GM19438 (cell line): ENCODE measurements at regions not wholly inside any gene's neighbourhood (a gene's known extent, or its start where the extent isn't known, plus 50 kb on each side); places are given as distances from the start of the nearest gene placed in this dataset.
"Not testable (repeated sequence)": the region's sequence is repeated elsewhere in the genome, so short reads cannot be mapped to it uniquely, and the experiment has no call there.

Experiments used
- ATAC-seq: cut with Tn5 transposase; IDR thresholded peaks from one replicate; pipeline ENCODE4 v1.9.1; 2021; ENCODE audit warnings: low read depth; ENCODE audit not compliant: unreplicated experiment

DNA sequence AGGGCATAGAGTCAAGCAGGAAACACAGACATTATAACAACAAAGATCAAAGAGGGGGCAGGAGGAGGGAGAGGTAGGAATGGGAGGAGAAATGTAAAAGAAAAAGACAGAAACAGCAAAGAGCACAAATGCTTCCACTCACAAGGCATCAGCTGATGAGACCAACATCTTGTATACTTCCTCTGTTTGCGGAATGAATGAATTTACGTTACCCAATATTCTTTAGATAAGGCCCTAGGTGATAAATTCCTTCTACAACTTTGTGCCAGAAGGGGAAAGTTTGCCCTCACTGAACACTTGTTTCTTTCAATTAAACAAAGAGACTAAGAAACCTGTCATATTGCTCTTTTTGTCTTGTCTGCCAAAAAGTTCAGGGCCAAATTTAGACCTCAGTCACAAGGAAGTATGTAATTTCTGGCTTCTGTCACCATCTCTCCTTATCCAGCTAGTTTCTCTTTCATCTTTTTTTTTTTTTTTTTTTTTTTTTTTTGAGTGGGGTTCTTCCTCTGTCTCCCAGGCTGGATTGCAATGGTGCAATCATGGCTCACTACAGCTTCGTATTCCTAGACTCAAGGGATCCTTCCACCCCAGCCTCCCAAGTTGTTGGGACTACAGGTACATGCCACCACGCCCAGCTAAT, 116.4 kb upstream of the NANOS1 start:
- ATAC-seq = no peak

DNA sequence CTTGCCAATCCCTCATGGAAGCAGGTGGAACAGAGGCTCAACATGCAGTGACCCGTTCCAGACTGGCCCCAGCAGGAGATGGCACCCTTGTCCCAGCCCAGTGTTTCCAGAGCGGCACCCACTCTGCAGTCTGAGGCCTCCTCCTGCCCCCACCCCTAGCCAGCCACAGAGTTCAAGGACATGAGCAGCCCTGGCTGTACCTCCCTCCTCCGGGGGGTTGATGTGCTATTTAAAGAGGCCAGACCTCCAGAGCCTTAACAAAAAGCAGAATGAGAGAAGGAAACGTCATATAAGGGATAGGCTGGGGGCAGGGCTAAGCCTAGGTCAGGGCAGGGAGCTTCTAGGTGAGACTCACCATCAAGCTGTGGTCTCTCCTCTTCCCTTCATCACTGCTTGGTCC, 115.7 kb upstream of the NANOS1 start:
- no peak for ATAC-seq

GRCh38 chr10:118914629-118915028, 114.9 kb upstream of the NANOS1 start:
- no peak for ATAC-seq

DNA sequence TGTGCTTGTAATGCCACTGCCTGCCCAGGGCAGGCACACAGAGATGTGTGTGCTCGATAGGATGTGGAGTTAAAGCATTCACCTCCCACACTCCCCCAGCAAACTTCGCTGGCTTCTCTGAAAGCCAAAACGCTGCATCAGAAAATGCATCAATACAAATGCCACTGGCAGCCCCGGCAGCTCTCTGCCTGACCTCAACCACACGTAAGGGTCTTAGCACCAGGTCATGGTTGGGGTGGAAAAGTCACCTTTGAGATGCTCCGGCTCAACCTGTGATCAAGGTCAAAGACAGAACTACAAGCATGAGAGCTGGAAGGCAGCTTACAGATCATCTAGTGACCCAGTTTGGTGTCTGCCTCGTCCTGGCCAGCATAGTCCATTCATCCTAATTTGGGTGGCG, 114.4 kb upstream of the NANOS1 start:
- no peak for ATAC-seq

DNA sequence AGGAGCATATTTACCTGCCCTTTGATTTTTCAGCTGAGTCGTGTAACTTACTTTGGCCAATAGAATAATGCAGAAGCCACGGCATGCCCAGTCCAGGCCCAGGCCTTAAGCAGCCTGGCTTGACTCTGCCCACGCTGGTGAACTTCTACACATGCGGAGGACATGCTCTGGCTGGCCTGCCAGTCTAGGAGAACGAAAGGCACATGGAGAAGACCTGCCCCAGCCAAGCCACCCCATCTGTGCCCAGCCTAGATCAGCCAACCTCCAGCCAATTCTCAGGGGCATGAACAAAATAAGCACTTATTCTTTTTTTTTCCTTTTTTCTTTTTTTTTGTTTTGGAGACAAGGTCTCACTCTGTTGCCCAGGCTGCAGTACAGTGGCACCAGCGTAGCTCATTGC, 112.7 kb upstream of the NANOS1 start:
- ATAC-seq = no peak

DNA sequence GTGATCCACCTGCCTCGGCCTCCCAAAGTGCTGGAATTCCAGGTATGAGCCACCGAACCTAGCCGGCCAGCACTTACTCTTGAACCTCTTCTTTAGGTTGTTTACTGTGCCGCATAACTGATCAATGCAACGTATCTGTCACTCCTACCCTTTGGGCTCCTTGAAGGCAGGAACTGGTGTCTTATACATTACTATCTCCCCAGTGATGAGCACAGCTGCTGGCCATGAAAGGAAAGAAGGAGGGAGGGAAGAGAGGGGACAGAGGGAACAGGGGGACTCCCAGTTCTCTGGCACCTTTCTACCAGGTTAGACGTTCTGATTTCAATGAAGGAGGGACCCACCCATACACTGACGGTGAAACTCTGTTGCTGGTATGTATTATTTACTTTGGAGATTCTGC, 111.8 kb upstream of the NANOS1 start:
- ATAC-seq = no peak

GRCh38 chr10:118918116-118918515, 111.4 kb upstream of the NANOS1 start:
- ATAC-seq = no peak

DNA sequence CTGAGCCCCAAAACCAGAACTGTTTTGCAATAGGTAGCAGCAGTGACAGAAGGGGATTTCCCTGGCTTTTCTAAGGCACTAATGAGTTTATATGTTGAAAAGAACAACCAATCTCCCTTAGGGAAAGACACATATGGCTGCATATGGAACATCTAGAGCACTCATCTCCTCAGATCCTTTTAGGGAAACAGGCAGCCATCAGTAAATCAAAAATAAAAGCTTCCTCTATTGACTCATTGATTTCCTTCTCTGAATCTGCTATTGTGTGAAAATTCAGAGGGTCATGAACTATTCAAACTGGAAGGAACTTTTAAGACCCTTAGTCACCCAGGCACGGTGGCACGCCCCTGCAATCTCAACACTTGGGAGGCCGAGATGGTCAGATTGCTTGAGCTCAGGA, 110.9 kb upstream of the NANOS1 start:
- ATAC-seq = no peak

DNA sequence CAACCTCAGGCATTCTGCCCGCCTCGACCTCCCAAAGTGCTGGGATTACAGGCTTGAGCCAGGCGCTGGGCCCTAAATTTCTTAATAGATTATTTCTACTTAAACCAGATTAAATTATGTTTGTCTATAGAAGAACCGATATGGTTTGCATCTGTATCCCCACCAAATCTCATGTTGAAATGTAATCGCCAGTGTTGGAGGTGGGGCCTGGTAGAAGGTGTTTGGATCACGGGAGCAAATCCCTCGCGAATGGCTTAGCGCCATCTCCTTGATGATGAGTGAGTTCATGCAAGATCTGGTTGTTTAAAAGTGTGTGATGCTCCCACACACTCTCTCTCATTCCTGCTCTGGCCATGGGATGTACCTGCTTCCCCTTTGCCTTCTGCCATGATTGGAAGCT, 109.3 kb upstream of the NANOS1 start:
- ATAC-seq = no peak

DNA sequence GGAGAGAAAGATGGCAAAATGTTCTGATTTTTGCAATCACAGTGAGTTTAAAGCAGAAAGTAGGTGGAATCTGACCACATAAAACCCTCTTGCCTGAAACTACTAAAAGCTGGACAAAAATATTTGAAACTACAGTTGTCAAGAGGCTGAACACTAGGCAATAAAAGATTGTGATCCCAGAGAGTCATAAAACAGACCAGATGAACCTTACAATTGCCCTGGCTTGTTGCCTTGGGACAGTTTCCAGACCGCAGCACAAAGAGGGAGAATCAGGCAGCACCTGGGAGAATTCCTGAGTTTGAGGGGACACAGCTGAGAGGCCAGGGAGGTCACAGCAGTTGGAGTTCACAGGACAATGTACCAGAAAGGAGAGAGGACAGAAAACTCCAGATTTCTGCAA, 107.3 kb upstream of the NANOS1 start:
- no peak for ATAC-seq

DNA sequence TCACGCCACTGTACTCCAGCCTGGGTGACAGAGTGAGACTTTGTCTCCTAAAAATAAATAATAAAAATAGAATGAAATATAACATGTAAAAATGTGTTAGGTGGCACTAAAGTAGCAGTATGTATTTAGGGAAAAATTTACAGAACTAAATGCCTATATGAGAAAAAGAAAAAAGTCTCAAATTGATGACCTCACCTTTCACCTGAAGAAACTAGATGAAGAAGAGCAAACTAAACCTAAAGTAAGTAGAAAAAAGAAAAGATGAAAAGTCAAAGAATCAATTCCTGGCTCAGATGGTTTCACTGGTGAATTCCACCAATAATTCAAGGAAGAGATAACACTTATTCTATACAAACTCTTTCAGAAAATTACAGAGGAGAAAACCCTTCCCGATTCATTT, 106.5 kb upstream of the NANOS1 start:
- no peak for ATAC-seq

DNA sequence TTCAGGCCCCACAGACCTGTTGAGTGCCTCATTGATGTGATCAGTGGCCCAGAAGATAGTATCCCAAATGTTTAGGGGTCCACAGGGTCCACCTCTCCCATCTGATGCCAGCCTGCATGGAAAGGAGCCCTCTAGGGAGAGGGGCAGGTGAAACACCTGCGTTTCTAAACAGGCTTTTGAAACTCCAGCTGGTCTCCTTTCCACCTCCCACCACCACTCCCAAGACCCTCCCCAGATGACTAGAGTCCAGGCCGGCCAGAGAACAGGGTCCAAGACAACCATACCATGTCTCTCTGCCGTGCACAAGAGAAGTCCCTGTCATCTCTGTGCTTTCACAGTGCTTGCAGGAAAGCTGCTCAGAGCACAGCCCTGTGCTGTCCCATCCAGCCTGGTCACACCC, 105.0 kb upstream of the NANOS1 start:
- no peak for ATAC-seq

- no peak for ATAC-seq
These were observed 104.0 kb upstream of the NANOS1 start for GRCh38 chr10:118925404-118926071.

DNA sequence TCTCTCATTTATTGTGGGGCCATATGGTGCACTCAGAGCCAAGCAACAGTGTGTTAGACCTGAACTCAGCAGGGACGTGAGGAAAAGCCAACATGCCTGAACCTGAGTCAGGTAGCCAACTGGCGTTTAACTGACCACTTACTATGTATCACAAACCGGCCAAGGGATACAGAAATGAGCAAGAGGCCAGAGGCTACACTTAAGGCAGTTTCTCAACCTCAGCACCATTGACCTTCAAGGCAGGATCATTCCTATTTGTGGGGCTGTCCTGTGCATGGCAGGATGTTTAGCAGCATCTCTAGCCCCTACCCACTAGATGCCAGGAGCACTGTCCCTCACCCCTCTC, 103.5 kb upstream of the NANOS1 start:
- ATAC-seq = no peak

- ATAC-seq = no peak
These were observed 103.1 kb upstream of the NANOS1 start for GRCh38 chr10:118926441-118926840.

DNA sequence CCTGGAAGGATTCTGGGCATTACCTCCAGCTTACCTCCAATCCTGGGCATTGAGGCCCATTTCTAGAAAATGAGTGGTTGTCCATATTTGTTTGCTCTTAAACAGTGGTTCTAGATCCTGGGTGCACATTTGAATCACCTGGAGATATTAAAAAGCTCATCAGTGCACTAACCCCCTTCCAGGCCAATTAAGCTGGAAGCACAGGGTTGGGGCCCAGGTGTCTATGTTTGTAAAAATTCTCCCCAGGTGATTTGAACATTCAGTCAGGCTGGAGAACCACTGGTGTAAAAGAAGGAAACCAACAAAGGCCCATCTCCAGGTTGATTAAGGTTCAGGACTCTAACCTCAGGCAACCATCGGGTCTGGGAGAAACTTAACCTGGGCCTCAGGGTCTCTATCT, 102.6 kb upstream of the NANOS1 start:
- ATAC-seq = no peak

DNA sequence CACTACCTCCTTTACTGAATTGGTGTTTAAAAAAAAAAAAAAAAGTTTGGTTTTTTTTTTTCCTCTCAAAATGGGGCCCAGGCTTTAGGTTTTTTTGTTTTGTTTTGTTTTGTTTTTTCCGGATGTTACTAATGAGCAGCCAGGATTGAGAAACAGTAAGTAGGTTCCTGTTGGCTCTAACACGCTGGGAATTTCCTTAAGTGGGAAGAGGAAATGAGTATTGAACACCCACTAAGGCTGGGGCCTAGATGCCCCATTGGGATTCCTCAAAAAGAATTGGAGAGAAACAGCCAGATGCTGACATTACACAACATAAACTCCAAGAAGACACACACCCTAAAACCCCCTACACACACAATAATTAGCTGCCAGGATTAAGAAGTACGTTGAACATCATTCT, 102.2 kb upstream of the NANOS1 start:
- ATAC-seq = no peak

- no peak for ATAC-seq
These were observed 98.9 kb upstream of the NANOS1 start for GRCh38 chr10:118930614-118931013.

GRCh38 chr10:118931436-118931835, 98.1 kb upstream of the NANOS1 start:
- ATAC-seq = no peak

GRCh38 chr10:118932154-118932553, 97.4 kb upstream of the NANOS1 start:
- ATAC-seq = not testable (repeated sequence)

DNA sequence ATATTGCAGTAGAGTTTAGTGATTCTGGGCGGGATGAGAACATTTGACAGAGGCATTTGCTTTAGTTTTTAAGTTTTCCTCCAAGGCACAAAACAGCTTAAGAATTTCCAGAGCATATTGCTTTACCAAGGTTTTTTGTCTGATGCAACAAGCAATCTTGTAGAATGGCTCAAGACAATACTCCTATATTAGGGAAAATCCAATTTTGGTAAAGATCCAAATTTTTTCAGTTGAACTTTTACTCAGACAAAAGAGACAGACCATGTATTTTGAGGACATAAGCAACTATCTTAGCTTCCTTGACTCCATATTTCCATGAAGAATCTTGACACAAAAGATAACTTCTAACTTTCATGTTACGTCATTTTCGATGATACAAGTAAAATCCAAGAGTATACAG, 92.3 kb upstream of the NANOS1 start:
- no peak for ATAC-seq

DNA sequence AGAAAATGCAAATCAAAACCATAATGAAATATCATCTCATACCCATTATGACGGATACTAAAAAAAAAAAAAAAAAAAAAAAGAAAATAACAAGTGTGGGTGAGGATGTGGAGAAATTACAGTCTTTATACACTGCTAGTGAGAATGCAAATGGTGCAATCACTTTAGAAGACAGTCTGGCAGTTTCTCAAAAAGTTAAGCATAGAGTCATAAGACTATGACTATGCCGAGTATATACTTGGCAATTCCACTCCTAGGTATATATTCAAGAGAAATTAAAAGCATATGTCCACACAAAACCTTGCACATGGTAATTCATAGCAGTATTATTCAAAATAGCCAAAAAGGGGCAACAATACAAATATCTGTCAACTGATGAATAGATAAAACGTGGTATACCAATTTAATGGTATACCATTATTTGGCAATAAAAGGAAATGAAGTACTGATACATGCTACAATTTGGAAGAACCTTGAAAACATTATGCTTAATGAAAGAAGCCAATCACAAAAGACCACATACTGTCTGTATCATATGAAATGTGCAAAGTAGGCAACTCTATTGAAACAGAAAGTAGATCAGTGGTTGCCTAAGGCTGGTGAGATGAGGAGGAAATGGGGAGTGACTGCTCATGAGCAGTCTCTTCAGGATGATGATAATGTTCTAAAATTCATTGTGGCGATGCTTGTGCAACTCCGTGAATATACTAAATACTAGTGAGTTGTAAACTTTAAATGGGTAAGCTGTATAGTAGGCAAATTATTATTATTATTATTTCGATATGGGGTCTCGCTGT, 90.1 kb upstream of the NANOS1 start:
- ATAC-seq = no peak
